H9 (cell line): ENCODE measurements at regions not wholly inside any gene's neighbourhood (a gene's known extent, or its start where the extent isn't known, plus 50 kb on each side); places are given as distances from the start of the nearest gene placed in this dataset.

Experiments
- DNase-seq: peaks from one replicate; pipeline ENCODE4 v3.0.0-alpha.2; 2017
- H2AFZ ChIP-seq: one replicate; pipeline ENCODE4 v1.6.1; 2013; ENCODE audit warnings: mild to moderate bottlenecking, low read length, control low read depth, moderate library complexity
- H2AK5ac ChIP-seq: 2 replicates; pipeline ENCODE4 v1.6.1; 2013; ENCODE audit warnings: low read length, control low read depth, mixed read lengths; ENCODE audit not compliant: insufficient read length
- H2BK120ac ChIP-seq: one replicate; pipeline ENCODE4 v1.6.1; 2013; ENCODE audit warnings: low read depth, mild to moderate bottlenecking, low read length, control low read depth, inconsistent platforms; ENCODE audit not compliant: poor library complexity, severe bottlenecking
- H2BK12ac ChIP-seq: 2 replicates; pipeline ENCODE4 v1.6.1; 2013; ENCODE audit warnings: low read length, control low read depth, mixed read lengths, low read depth; ENCODE audit not compliant: insufficient read length
- H2BK15ac ChIP-seq: 2 replicates; pipeline ENCODE4 v1.6.1; 2013; ENCODE audit warnings: low read depth, low read length, control low read depth
- H2BK20ac ChIP-seq: one replicate; pipeline ENCODE4 v1.6.1; 2013; ENCODE audit warnings: low read depth, mild to moderate bottlenecking, low read length, control low read depth, inconsistent platforms; ENCODE audit not compliant: poor library complexity, severe bottlenecking
- H2BK5ac ChIP-seq: 2 replicates; pipeline ENCODE4 v1.6.1; 2013; ENCODE audit warnings: low read length, control low read depth, mixed read lengths; ENCODE audit not compliant: insufficient read length
- H3K14ac ChIP-seq: 2 replicates; pipeline ENCODE4 v1.6.1; 2013; ENCODE audit warnings: low read length, control low read depth; ENCODE audit not compliant: insufficient read depth
- H3K18ac ChIP-seq: 2 replicates; pipeline ENCODE4 v1.6.1; 2013; ENCODE audit warnings: low read depth, mild to moderate bottlenecking, mixed read lengths, low read length, control low read depth; ENCODE audit not compliant: insufficient read length
- H3K23ac ChIP-seq: 2 replicates; pipeline ENCODE4 v1.6.1; 2013; ENCODE audit warnings: low read length, control low read depth, mixed read lengths, low read depth; ENCODE audit not compliant: insufficient read length
- H3K23me2 ChIP-seq: 2 replicates; pipeline ENCODE4 v1.6.1; 2013; ENCODE audit warnings: low read depth, mild to moderate bottlenecking, mixed read lengths, low read length, control low read depth; ENCODE audit not compliant: insufficient read length, poor library complexity, severe bottlenecking
- H3K27ac ChIP-seq: 2 replicates; pipeline ENCODE4 v1.5.1; 2013; ENCODE audit warnings: low read length, control low read depth, mixed read lengths, low read depth; ENCODE audit not compliant: insufficient read length
- H3K27me3 ChIP-seq: 2 replicates; pipeline ENCODE4 v1.6.1; 2013; ENCODE audit warnings: low read length, control low read depth, inconsistent platforms; ENCODE audit not compliant: insufficient read depth
- H3K4ac ChIP-seq: 2 replicates; pipeline ENCODE4 v1.6.1; 2013; ENCODE audit warnings: low read depth, mild to moderate bottlenecking, control low read depth, inconsistent platforms, low read length, moderate library complexity
- H3K4me1 ChIP-seq: 2 replicates; pipeline ENCODE4 v1.6.1; 2013; ENCODE audit warnings: low read length, control low read depth, inconsistent platforms; ENCODE audit not compliant: insufficient read depth
- H3K4me2 ChIP-seq: 2 replicates; pipeline ENCODE4 v1.6.1; 2013; ENCODE audit warnings: low read length, control low read depth, mixed read lengths; ENCODE audit not compliant: insufficient read length, insufficient read depth
- H3K56ac ChIP-seq: 2 replicates; pipeline ENCODE4 v1.6.1; 2013; ENCODE audit warnings: low read depth, mild to moderate bottlenecking, mixed read lengths, low read length, control low read depth; ENCODE audit not compliant: insufficient read length
- H3K79me1 ChIP-seq: 2 replicates; pipeline ENCODE4 v1.6.1; 2013; ENCODE audit warnings: low read depth, mild to moderate bottlenecking, moderate library complexity, low read length, control low read depth, inconsistent platforms; ENCODE audit not compliant: insufficient read depth, poor library complexity, severe bottlenecking
- H3K79me2 ChIP-seq: 2 replicates; pipeline ENCODE4 v1.6.1; 2013; ENCODE audit warnings: low read length, control low read depth, inconsistent platforms; ENCODE audit not compliant: insufficient read depth
- H3K9ac ChIP-seq: 2 replicates; pipeline ENCODE4 v1.6.1; 2013; ENCODE audit warnings: low read length, control low read depth, mixed read lengths; ENCODE audit not compliant: insufficient read length; ENCODE audit errors: extremely low read depth
- H3K9me3 ChIP-seq: one replicate; pipeline ENCODE4 v1.6.1; 2013; ENCODE audit warnings: low read depth, low read length, inconsistent platforms; ENCODE audit not compliant: control insufficient read depth
- H3T11ph ChIP-seq: one replicate; pipeline ENCODE4 v1.6.1; 2013; ENCODE audit warnings: mild to moderate bottlenecking, low read length, control low read depth, inconsistent platforms
- H4K20me1 ChIP-seq: one replicate; pipeline ENCODE4 v1.6.1; 2013; ENCODE audit not compliant: control insufficient read depth, insufficient read length, insufficient read depth
- H4K5ac ChIP-seq: 2 replicates; pipeline ENCODE4 v1.6.1; 2013; ENCODE audit warnings: low read depth, mild to moderate bottlenecking, mixed read lengths, low read length, control low read depth; ENCODE audit not compliant: insufficient read length
- H4K8ac ChIP-seq: replicated peaks from 2 replicates; pipeline ENCODE4 v1.6.1; 2013; ENCODE audit warnings: low read length, control low read depth, mixed read lengths, low read depth; ENCODE audit not compliant: insufficient read length
- H4K91ac ChIP-seq: 2 replicates; pipeline ENCODE4 v1.6.1; 2013; ENCODE audit warnings: low read depth, mild to moderate bottlenecking, moderate library complexity, mixed read lengths, low read length, control low read depth; ENCODE audit not compliant: insufficient read length
- H3K27ac Mint-ChIP-seq, 3 experiments: 2 replicates in 2 of 3; 3 replicates in 1 of 3; pipeline ENCODE4 v1.8.0; 2020 to 2021; ENCODE audit warnings: mixed read lengths in 3 of 3, mild to moderate bottlenecking in 1 of 3, moderate library complexity in 1 of 3
- H3K27me3 Mint-ChIP-seq: 2 replicates; pipeline ENCODE4 v1.8.0; 2021; ENCODE audit warnings: low read depth, mild to moderate bottlenecking, moderate library complexity, mixed read lengths
- H3K36me3 Mint-ChIP-seq, 3 experiments: 2 replicates in 2 of 3; 3 replicates in 1 of 3; pipeline ENCODE4 v1.8.0; 2020 to 2021; ENCODE audit warnings: low read depth in 3 of 3, mixed read lengths in 3 of 3; ENCODE audit not compliant: insufficient read depth in 1 of 3
- H3K4me1 Mint-ChIP-seq, 2 experiments: 2 replicates each; pipeline ENCODE4 v1.8.0; 2020; ENCODE audit warnings: mixed read lengths in 2 of 2
- H3K4me3 Mint-ChIP-seq, 2 experiments: 2 replicates in 1 of 2; 3 replicates in 1 of 2; pipeline ENCODE4 v1.8.0; 2020 to 2021; ENCODE audit warnings: mild to moderate bottlenecking in 2 of 2, mixed read lengths in 2 of 2, moderate library complexity in 1 of 2
- H3K9me3 Mint-ChIP-seq, 2 experiments: 2 replicates in 1 of 2; 3 replicates in 1 of 2; pipeline ENCODE4 v1.8.0; 2020; ENCODE audit warnings: mild to moderate bottlenecking in 2 of 2, mixed read lengths in 2 of 2, moderate library complexity in 1 of 2
- CTCF ChIP-seq: fragments of 200-600 bp; sonication (generic); conservative IDR thresholded peaks from 3 replicates; pipeline ENCODE4 v1.8.0; 2021; ENCODE audit warnings: antibody characterized with exemption, mild to moderate bottlenecking
- WGBS: extraction: QIAGEN DNeasy Blood & Tissue Kit; methylation state at CpG from one replicate; pipeline ENCODE4 v1.1.7; 2013; ENCODE audit warnings: missing lambda C conversion rate, low lambda C conversion rate, mixed read lengths; ENCODE audit not compliant: insufficient read length; ENCODE audit errors: extremely low coverage; 5-methylcytosine and 5-hydroxymethylcytosine counted together

- WGBS = 100% methylated on average over 2 of the region's 23 CpGs
Observed at GRCh38 chr6:167652042-167652700, 174.5 kb upstream of the AFDN start.

More at GRCh38 chr6:167652042-167652700, 174.5 kb upstream of the AFDN start:
- no peaks in the 10 kb centered on the region for H3K79me1 ChIP-seq
- no peak overlapping the region for H3K4ac ChIP-seq
- H3T11ph ChIP-seq = no peak overlapping the region
- no peak overlapping the region for H3K14ac ChIP-seq
- no peak overlapping the region for H3K4me2 ChIP-seq
- no peak overlapping the region for H2BK12ac ChIP-seq
- Mint-ChIP-seq H3K4me3 (no peak overlapping the region), H3K27ac (no peak overlapping the region), H3K36me3 (no peaks in the 10 kb centered on the region; a peak in 1 of 7 replicates), H3K27me3 (peaks cover 5% of the 10 kb centered on the region), H3K4me1 (peaks cover 7 to 9% of the 10 kb centered on the region in 2 experiments; a peak in 3 of 4 replicates), H3K9me3 (no peaks in the 10 kb centered on the region)
- H2AFZ ChIP-seq = no peak overlapping the region
- no peak overlapping the region for H3K27ac ChIP-seq
- no peak for TF ChIP-seq CTCF
- H2BK20ac ChIP-seq = no peak overlapping the region
- H4K20me1 ChIP-seq = no peaks in the 10 kb centered on the region
- DNase-seq = no peak
- no peak overlapping the region for H2BK5ac ChIP-seq
- no peaks in the 10 kb centered on the region for H3K9me3 ChIP-seq
- H2AK5ac ChIP-seq = no peak overlapping the region
- no peak overlapping the region for H3K23ac ChIP-seq
- H3K4me1 ChIP-seq = no peaks in the 10 kb centered on the region; the same call in 1 of the 2 replicates
- H4K8ac ChIP-seq = no peak overlapping the region
- H3K9ac ChIP-seq = no peak overlapping the region
- H4K91ac ChIP-seq = no peak overlapping the region
- no peak overlapping the region for H2BK120ac ChIP-seq
- H2BK15ac ChIP-seq = no peak overlapping the region
- no peaks in the 10 kb centered on the region for H3K23me2 ChIP-seq
- H3K56ac ChIP-seq = no peak overlapping the region
- H3K18ac ChIP-seq = no peak overlapping the region
- H3K27me3 ChIP-seq = no peaks in the 10 kb centered on the region
- H4K5ac ChIP-seq = no peak overlapping the region
- H3K79me2 ChIP-seq = no peaks in the 10 kb centered on the region
